Activated CD4-positive, alpha-beta memory T cell treated with anti-CD3 and anti-CD28 coated beads for 36 hours (primary cell): ENCODE measurements at regions not wholly inside any gene's neighbourhood (a gene's known extent, or its start where the extent isn't known, plus 50 kb on each side); places are given as distances from the start of the nearest gene placed in this dataset.

Experiments
- CTCF ChIA-PET: fragments of 350-600 bp; sonication (Branson Sonifier 250); formaldehyde crosslinking; loops from one replicate; lab custom pipeline; 2021; ENCODE audit warnings: antibody characterized with exemption, inconsistent platforms; lab: Charles Lee
- POLR2A ChIA-PET: fragments of 350-600 bp; sonication (Branson Sonifier 250); formaldehyde crosslinking; loops from one replicate; lab custom pipeline; 2021; ENCODE audit warnings: antibody characterized with exemption; lab: Charles Lee
- DNase-seq: peaks from one replicate; pipeline ENCODE4 v3.0.0-alpha.2; 2020
- H3K27ac Mint-ChIP-seq: one replicate; pipeline ENCODE4 v1.8.0; 2021; ENCODE audit warnings: mixed read lengths
- H3K27me3 Mint-ChIP-seq: one replicate; pipeline ENCODE4 v1.8.0; 2021; ENCODE audit warnings: mixed read lengths
- H3K36me3 Mint-ChIP-seq: one replicate; pipeline ENCODE4 v1.8.0; 2021; ENCODE audit warnings: mixed read lengths
- H3K4me1 Mint-ChIP-seq: one replicate; pipeline ENCODE4 v1.8.0; 2021; ENCODE audit warnings: low read depth, mixed read lengths
- H3K4me3 Mint-ChIP-seq: one replicate; pipeline ENCODE4 v1.8.0; 2021; ENCODE audit warnings: mild to moderate bottlenecking, mixed read lengths
- H3K9me3 Mint-ChIP-seq: one replicate; pipeline ENCODE4 v1.8.0; 2021; ENCODE audit warnings: mixed read lengths
- intact Hi-C: fragments of 100-400 bp; cut with micrococcal nuclease; formaldehyde crosslinking; loops from one replicate; pipeline ENCODE4 v1.15.1; 2023

DNA sequence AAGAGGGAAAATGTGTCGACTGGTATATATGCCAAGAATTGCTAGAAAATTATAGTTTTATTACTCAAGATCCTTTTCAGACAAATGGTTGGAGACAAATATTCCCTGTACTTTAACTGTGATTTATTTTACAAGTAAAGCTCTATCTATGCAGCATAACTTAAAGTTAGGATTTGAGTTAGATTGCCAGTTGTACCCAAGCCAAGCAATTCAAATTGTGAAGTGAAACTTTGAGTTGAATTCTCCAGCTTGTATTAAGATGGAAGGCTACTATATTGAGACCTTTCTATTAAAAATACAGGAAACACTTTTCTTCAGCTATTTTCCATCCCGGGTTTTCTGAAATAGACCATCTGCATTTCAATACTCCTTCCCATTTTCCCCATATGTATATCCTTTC is 333.1 kb upstream of the RBMS3 start:
- H3K4me3 Mint-ChIP-seq, result no peak overlapping the region
- CTCF ChIA-PET, result no interaction called here
- no peaks in the 10 kb centered on the region for H3K4me1 Mint-ChIP-seq
- H3K27ac Mint-ChIP-seq, result no peak overlapping the region
- POLR2A ChIA-PET, result no interaction called here
- intact Hi-C loops, result no loop called here
- H3K9me3 Mint-ChIP-seq, result no peaks in the 10 kb centered on the region
- no peak for DNase-seq
- no peaks in the 10 kb centered on the region for H3K36me3 Mint-ChIP-seq
- no peaks in the 10 kb centered on the region for H3K27me3 Mint-ChIP-seq

GRCh38 chr3:28948685-28949084 is 332.2 kb upstream of the RBMS3 start:
- Mint-ChIP-seq H3K27me3 (no peaks in the 10 kb centered on the region), H3K9me3 (no peaks in the 10 kb centered on the region), H3K4me1 (no peaks in the 10 kb centered on the region), H3K27ac (no peak overlapping the region), H3K4me3 (no peak overlapping the region), H3K36me3 (no peaks in the 10 kb centered on the region)
- POLR2A ChIA-PET, result no interaction called here
- CTCF ChIA-PET, result interaction anchor here (0.6 kb wide), 1 partner anchor 173 kb away, joined by 3 read pairs; no protein-coding TSS in a partner anchor
- intact Hi-C loops, result no loop called here
- DNase-seq, result no peak

- no peaks in the 10 kb centered on the region for H3K9me3 Mint-ChIP-seq
- H3K27ac Mint-ChIP-seq, result no peak overlapping the region
- no peaks in the 10 kb centered on the region for H3K27me3 Mint-ChIP-seq
- no peak overlapping the region for H3K4me3 Mint-ChIP-seq
- DNase-seq, result no peak
- intact Hi-C loops, result no loop called here
- ChIA-PET CTCF (no interaction called here), POLR2A (no interaction called here)
- no peaks in the 10 kb centered on the region for H3K4me1 Mint-ChIP-seq
- H3K36me3 Mint-ChIP-seq, result no peaks in the 10 kb centered on the region
These were observed 331.3 kb upstream of the RBMS3 start for GRCh38 chr3:28949580-28949979.

DNA sequence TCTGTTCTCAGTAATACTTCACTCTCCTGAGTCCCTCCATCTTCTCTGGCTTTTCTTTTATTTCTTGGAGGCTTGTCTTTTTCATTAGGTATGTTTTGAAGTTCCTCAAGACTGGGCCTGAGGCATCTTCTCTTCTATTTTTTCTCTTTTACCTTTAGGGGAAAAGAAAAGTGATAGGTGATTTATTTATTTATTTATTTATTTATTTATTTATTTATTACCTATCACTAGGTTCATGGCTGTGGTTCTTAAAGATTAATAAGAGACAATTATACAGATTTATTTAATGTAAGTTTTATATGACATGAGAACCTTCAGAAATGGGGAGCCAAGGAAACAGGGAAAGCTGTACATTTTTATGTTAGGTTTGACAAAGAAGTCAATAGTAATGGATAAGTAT is 330.3 kb upstream of the RBMS3 start:
- ChIA-PET POLR2A (no interaction called here), CTCF (no interaction called here)
- H3K27me3 Mint-ChIP-seq, result no peaks in the 10 kb centered on the region
- no peaks in the 10 kb centered on the region for H3K36me3 Mint-ChIP-seq
- H3K9me3 Mint-ChIP-seq, result no peaks in the 10 kb centered on the region
- H3K4me1 Mint-ChIP-seq, result no peaks in the 10 kb centered on the region
- no peak overlapping the region for H3K27ac Mint-ChIP-seq
- intact Hi-C loops, result no loop called here
- H3K4me3 Mint-ChIP-seq, result no peak overlapping the region
- no peak for DNase-seq

DNA sequence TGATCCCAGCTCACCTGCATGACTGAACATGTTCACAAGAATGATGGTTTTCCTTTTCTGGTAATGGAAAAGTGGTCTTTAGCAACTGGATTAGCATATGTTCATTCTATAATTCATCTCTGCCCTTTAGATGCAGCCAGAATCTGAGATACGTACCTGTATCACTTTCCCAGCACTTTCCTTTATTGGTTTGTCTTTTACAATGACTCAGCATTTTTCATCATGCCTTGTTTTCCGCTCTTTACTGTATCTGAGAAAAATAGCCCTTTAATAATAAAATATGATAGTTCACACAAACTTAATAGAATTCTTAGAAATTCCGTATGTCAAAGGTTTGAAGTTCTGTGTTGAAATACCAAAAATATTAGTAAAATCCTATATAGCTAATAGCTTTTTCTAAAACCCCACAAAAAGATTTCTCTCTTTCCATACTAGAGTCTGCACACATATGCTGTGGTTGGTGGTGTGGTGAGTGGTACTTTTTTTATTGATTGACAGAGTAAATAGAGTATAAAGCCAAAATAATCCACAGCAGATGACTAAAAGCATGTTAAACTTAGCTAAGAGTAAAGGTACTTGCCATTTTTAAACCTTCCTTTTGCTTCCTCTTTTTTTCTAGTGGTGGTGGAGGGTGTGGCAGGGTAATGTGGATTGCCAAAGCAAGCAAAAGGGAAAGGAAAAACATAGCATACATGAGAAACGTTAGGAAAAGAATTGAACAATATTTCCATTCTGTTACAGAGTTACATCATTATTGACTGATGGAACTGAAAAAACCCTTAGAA is 328.9 kb upstream of the RBMS3 start:
- Mint-ChIP-seq H3K4me1 (no peaks in the 10 kb centered on the region), H3K9me3 (no peaks in the 10 kb centered on the region), H3K27me3 (no peaks in the 10 kb centered on the region), H3K4me3 (no peak overlapping the region), H3K27ac (no peak overlapping the region), H3K36me3 (no peaks in the 10 kb centered on the region)
- DNase-seq, result no peak
- intact Hi-C loops, result no loop called here
- ChIA-PET POLR2A (no interaction called here), CTCF (no interaction called here)

DNA sequence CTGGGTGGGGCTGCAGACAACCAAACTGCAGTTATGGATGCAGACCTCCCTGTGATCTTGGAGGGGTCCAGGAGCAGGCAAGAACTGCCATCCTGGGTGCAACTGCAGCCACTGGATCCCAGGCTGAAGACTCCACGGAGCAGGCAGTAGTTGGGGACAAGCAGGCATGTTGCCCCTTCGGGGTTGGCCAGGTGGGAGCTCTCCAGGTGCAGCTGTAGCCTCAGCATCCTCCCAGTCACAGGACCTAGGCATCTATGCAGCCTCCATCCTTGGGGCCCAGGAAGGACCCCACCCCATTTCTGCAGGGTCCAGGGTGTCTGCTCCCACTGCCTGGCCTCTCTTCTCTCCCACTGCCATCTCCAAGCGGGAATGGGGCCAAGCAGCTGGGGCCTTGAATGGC is 322.2 kb upstream of the RBMS3 start:
- Mint-ChIP-seq H3K4me1 (no peaks in the 10 kb centered on the region), H3K4me3 (no peak overlapping the region), H3K9me3 (peaks cover 17% of the 10 kb centered on the region), H3K27ac (no peak overlapping the region), H3K27me3 (no peaks in the 10 kb centered on the region), H3K36me3 (no peaks in the 10 kb centered on the region)
- intact Hi-C loops, result no loop called here
- no peak for DNase-seq
- ChIA-PET POLR2A (no interaction called here), CTCF (no interaction called here)

DNA sequence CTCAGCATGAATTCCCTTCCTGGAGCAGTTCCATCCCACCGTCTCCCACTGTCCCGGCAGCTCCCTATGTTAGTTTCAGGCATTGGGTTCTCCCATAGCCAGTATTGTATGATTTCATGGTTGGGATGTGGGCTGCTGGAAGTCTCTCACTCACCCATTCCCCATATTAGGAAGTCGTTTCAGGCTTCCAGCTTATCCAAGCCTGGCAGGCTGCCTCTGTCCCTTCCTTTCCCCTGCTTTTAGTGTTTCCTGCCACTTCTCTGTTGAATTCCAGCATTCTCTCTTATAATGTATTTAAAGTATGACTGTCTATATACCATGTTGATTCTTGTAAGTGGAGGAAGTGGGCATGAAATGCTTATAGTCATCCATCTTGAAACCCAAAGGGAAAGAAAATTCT is 309.7 kb upstream of the RBMS3 start:
- Mint-ChIP-seq H3K4me3 (no peak overlapping the region), H3K27ac (no peak overlapping the region), H3K4me1 (peaks cover 3% of the 10 kb centered on the region), H3K27me3 (no peaks in the 10 kb centered on the region), H3K36me3 (peaks cover 2% of the 10 kb centered on the region), H3K9me3 (peaks cover 29% of the 10 kb centered on the region)
- DNase-seq, result no peak
- POLR2A ChIA-PET, result no interaction called here
- intact Hi-C loops, result no loop called here
- CTCF ChIA-PET, result no interaction called here

- ChIA-PET POLR2A (no interaction called here), CTCF (no interaction called here)
- Mint-ChIP-seq H3K27ac (no peak overlapping the region), H3K36me3 (peaks cover 2% of the 10 kb centered on the region), H3K9me3 (peaks cover 26% of the 10 kb centered on the region), H3K4me1 (peaks cover 3% of the 10 kb centered on the region), H3K4me3 (no peak overlapping the region), H3K27me3 (no peaks in the 10 kb centered on the region)
- intact Hi-C loops, result no loop called here
- DNase-seq, result no peak
These were observed 307.9 kb upstream of the RBMS3 start for GRCh38 chr3:28972921-28973320.

- intact Hi-C loops, result no loop called here
- ChIA-PET CTCF (no interaction called here), POLR2A (no interaction called here)
- H3K4me1 Mint-ChIP-seq, result peaks cover 3% of the 10 kb centered on the region
- H3K27ac Mint-ChIP-seq, result no peak overlapping the region
- peaks cover 2% of the 10 kb centered on the region for H3K36me3 Mint-ChIP-seq
- DNase-seq, result no peak
- H3K27me3 Mint-ChIP-seq, result no peaks in the 10 kb centered on the region
- H3K4me3 Mint-ChIP-seq, result no peak overlapping the region
- H3K9me3 Mint-ChIP-seq, result peaks cover 21% of the 10 kb centered on the region
These were observed 307.3 kb upstream of the RBMS3 start for GRCh38 chr3:28973609-28974008.

GRCh38 chr3:28978092-28978491 is 302.8 kb upstream of the RBMS3 start:
- no peaks in the 10 kb centered on the region for H3K36me3 Mint-ChIP-seq

GRCh38 chr3:28980131-28980530 is 300.7 kb upstream of the RBMS3 start:
- Mint-ChIP-seq H3K27me3 (no peaks in the 10 kb centered on the region), H3K9me3 (no peaks in the 10 kb centered on the region), H3K4me3 (no peak overlapping the region), H3K27ac (no peak overlapping the region), H3K4me1 (no peaks in the 10 kb centered on the region), H3K36me3 (no peaks in the 10 kb centered on the region)
- POLR2A ChIA-PET, result no interaction called here
- CTCF ChIA-PET, result no interaction called here
- intact Hi-C loops, result no loop called here
- no peak for DNase-seq

More at GRCh38 chr3:28978092-28978491, 302.8 kb upstream of the RBMS3 start:
- Mint-ChIP-seq H3K27ac (no peak overlapping the region), H3K4me1 (peaks cover 2% of the 10 kb centered on the region), H3K27me3 (no peaks in the 10 kb centered on the region), H3K4me3 (no peak overlapping the region), H3K9me3 (no peaks in the 10 kb centered on the region)
- ChIA-PET POLR2A (no interaction called here), CTCF (no interaction called here)
- intact Hi-C loops, result no loop called here
- no peak for DNase-seq

- intact Hi-C loops, result no loop called here
- no peaks in the 10 kb centered on the region for H3K9me3 Mint-ChIP-seq
- ChIA-PET POLR2A (no interaction called here), CTCF (no interaction called here)
- H3K4me3 Mint-ChIP-seq, result no peak overlapping the region
- no peak for DNase-seq
- no peaks in the 10 kb centered on the region for H3K4me1 Mint-ChIP-seq
- H3K27ac Mint-ChIP-seq, result no peak overlapping the region
- H3K36me3 Mint-ChIP-seq, result no peaks in the 10 kb centered on the region
- no peaks in the 10 kb centered on the region for H3K27me3 Mint-ChIP-seq
These were observed 300.2 kb upstream of the RBMS3 start for GRCh38 chr3:28980631-28981030.

GRCh38 chr3:28982906-28983305 is 298.0 kb upstream of the RBMS3 start:
- no peak for DNase-seq
- intact Hi-C loops, result no loop called here
- Mint-ChIP-seq H3K27ac (no peak overlapping the region), H3K27me3 (no peaks in the 10 kb centered on the region), H3K4me1 (no peaks in the 10 kb centered on the region), H3K36me3 (no peaks in the 10 kb centered on the region), H3K4me3 (no peak overlapping the region), H3K9me3 (no peaks in the 10 kb centered on the region)
- ChIA-PET CTCF (no interaction called here), POLR2A (no interaction called here)
